ENCODE measurements at regions not wholly inside any gene's neighbourhood (a gene's known extent, or its start where the extent isn't known, plus 50 kb on each side); places are given as distances from the start of the nearest gene placed in this dataset.

GRCh38 chr2:20516646-20517341, 69.9 kb downstream of the RHOB start:
- POLR2A ChIA-PET = no interaction called here
- TF ChIP-seq CTCF (IDR thresholded peaks at IDR 0.05; ENCODE audit: insufficient read depth, low read depth, low read length) = no peak
- CTCF ChIA-PET = interaction anchor here (2.4 kb wide), 1 partner anchor 9 kb away, joined by 8 read pairs; no protein-coding TSS in a partner anchor
- Histone ChIP-seq H3K36me3 (ENCODE audit: control insufficient read depth, insufficient read depth, low read length) (no peaks in the 10 kb centered on the region), H3K27me3 (ENCODE audit: control insufficient read depth, insufficient read depth, low read length) (no peaks in the 10 kb centered on the region), H3K4me3 (ENCODE audit: low read depth, low read length) (no peak overlapping the region)
- no peak for DNase-seq (ENCODE audit: low read depth)

GRCh38 chr2:20519309-20519708, 72.4 kb downstream of the RHOB start:
- no peak for DNase-seq (ENCODE audit: low read depth)
- POLR2A ChIA-PET = no interaction called here

GRCh38 chr2:20520128-20520527, 73.3 kb downstream of the RHOB start:
- DNase-seq (ENCODE audit: low read depth) = no peak
- H3K4me3 ChIP-seq (ENCODE audit: low read depth, low read length) = no peak overlapping the region
- no peak for TF ChIP-seq CTCF (IDR thresholded peaks at IDR 0.05; ENCODE audit: insufficient read depth, low read depth, low read length)
- no peaks in the 10 kb centered on the region for H3K27me3 ChIP-seq (ENCODE audit: control insufficient read depth, insufficient read depth, low read length)
- no peaks in the 10 kb centered on the region for H3K36me3 ChIP-seq (ENCODE audit: control insufficient read depth, insufficient read depth, low read length)
- CTCF ChIA-PET = no interaction called here
- POLR2A ChIA-PET = no interaction called here

More at GRCh38 chr2:20519309-20519708, 72.4 kb downstream of the RHOB start:
- Histone ChIP-seq H3K4me3 (ENCODE audit: low read depth, low read length) (no peak overlapping the region), H3K36me3 (ENCODE audit: control insufficient read depth, insufficient read depth, low read length) (no peaks in the 10 kb centered on the region), H3K27me3 (ENCODE audit: control insufficient read depth, insufficient read depth, low read length) (no peaks in the 10 kb centered on the region)
- CTCF ChIA-PET = no interaction called here
- no peak for TF ChIP-seq CTCF (IDR thresholded peaks at IDR 0.05; ENCODE audit: insufficient read depth, low read depth, low read length)

- POLR2A ChIA-PET = no interaction called here
- H3K27me3 ChIP-seq (ENCODE audit: control insufficient read depth, insufficient read depth, low read length) = no peaks in the 10 kb centered on the region
- no peak for TF ChIP-seq CTCF (IDR thresholded peaks at IDR 0.05; ENCODE audit: insufficient read depth, low read depth, low read length)
- CTCF ChIA-PET = no interaction called here
- H3K36me3 ChIP-seq (ENCODE audit: control insufficient read depth, insufficient read depth, low read length) = no peaks in the 10 kb centered on the region
- H3K4me3 ChIP-seq (ENCODE audit: low read depth, low read length) = no peak overlapping the region
- no peak for DNase-seq (ENCODE audit: low read depth)
Measured at GRCh38 chr2:20521193-20521592, 74.3 kb downstream of the RHOB start.

- Histone ChIP-seq H3K4me3 (ENCODE audit: low read depth, low read length) (no peak overlapping the region), H3K27me3 (ENCODE audit: control insufficient read depth, insufficient read depth, low read length) (no peaks in the 10 kb centered on the region), H3K36me3 (ENCODE audit: control insufficient read depth, insufficient read depth, low read length) (no peaks in the 10 kb centered on the region)
- ChIA-PET CTCF (no interaction called here), POLR2A (no interaction called here)
- no peak for DNase-seq (ENCODE audit: low read depth)
- no peak for TF ChIP-seq CTCF (IDR thresholded peaks at IDR 0.05; ENCODE audit: insufficient read depth, low read depth, low read length)
Measured at GRCh38 chr2:20521682-20522189, 74.9 kb downstream of the RHOB start.
